Choroid plexus epithelial cell (primary cell): ENCODE measurements at regions not wholly inside any gene's neighbourhood (a gene's known extent, or its start where the extent isn't known, plus 50 kb on each side); places are given as distances from the start of the nearest gene placed in this dataset.

Experiments used
- DNase-seq: peaks from one replicate; pipeline ENCODE4 v3.0.0-alpha.2; 2010; ENCODE audit warnings: low read depth
- H3K4me3 ChIP-seq: 2 replicates; pipeline ENCODE4 v1.5.1; 2011; ENCODE audit warnings: low read depth, mild to moderate bottlenecking, control low read depth, low read length, moderate library complexity
- CTCF ChIP-seq: conservative IDR thresholded peaks from 2 replicates; pipeline ENCODE4 v1.5.1; 2011; ENCODE audit warnings: low read depth, mild to moderate bottlenecking, control low read depth, inconsistent platforms, low read length, moderate library complexity

- no peak for DNase-seq
- TF ChIP-seq CTCF, result no peak
- H3K4me3 ChIP-seq, result no peak overlapping the region
Measured at GRCh38 chr1:48164571-48164970, 57.9 kb upstream of the SLC5A9 start.

DNA sequence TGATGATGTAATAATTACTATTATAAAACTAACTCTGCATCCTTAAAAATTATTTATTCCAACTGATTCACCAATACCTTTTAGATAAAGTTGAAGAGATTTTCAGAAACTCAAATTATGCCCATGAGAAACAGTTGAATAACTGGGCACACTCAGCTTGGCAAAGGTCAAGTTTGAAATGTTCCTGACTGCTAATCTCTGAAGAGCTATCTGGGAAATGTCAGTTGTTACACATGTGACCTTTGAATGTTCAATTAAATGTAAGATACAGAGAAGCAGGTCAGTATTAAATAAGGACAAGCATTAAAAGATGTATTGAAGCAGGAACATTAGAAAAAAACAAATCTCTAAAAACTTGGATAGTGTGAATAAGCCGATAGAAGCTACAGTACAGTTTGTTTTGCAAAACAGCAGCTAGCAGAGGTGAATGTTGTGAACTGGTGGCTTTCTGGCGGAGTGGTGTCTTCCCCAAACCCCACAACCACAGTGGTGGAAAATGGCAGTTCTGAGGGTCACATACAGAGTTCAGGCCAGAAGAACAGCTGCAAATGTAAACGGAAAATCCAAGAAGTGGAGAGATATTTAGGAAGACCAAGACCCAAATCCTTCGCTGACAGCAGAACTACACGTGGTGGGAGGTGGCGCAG is 61.9 kb upstream of the SLC5A9 start:
- no peak for TF ChIP-seq CTCF
- no peak overlapping the region for H3K4me3 ChIP-seq
- DNase-seq, result no peak

DNA sequence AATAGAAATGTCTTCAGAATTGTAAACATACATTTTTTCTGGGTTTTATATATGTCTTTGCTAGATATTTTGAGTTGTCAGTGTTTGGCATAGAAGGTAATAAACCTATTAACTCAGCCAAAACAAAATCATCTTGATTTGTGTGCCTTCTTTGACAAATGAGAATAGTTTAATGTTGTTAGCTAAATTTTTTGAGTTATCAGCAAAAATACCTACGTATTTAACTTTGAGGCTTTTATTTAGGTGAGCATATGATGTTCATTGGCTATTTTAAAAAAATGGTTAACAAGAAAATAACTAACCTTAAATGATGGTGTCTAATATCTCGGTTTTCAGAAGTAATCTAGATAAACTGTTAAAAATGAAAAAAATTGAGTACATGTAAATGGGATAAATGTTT is 83.2 kb upstream of the SLC5A9 start:
- H3K4me3 ChIP-seq, result no peak overlapping the region
- TF ChIP-seq CTCF, result no peak
- no peak for DNase-seq

GRCh38 chr1:48127735-48128685 is 94.5 kb upstream of the SLC5A9 start:
- no peak overlapping the region for H3K4me3 ChIP-seq
- no peak for DNase-seq
- no peak for TF ChIP-seq CTCF

GRCh38 chr1:48123647-48124046 is 98.9 kb upstream of the SLC5A9 start:
- no peak for DNase-seq
- no peak overlapping the region for H3K4me3 ChIP-seq
- no peak for TF ChIP-seq CTCF

DNA sequence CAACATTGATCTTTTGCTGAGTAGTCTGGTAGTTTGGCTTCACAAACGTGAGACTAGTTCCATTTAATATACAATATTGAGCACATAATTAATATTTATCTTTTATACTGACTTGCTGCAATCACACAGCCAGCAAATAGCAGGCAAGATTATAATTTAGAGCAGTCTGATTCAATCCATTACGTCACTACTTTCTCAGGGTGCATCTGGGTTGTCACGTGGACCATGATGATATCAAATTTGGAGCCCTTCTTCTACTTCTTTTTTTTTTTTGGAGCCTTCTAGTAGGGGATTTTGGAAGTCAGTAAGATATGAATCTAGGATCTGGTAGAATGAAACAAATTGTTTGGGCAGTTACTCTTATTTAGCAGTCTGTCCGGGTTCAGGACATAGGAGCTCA is 100.6 kb upstream of the SLC5A9 start:
- DNase-seq, result no peak
- no peak overlapping the region for H3K4me3 ChIP-seq
- TF ChIP-seq CTCF, result no peak
